H1 (cell line): ENCODE measurements at regions not wholly inside any gene's neighbourhood (a gene's known extent, or its start where the extent isn't known, plus 50 kb on each side); places are given as distances from the start of the nearest gene placed in this dataset.

ENCODE experiments used
- ASH2L ChIP-seq: fragments of 200-600, 300-600 bp; sonication (generic); IDR thresholded peaks from one replicate; pipeline ENCODE4 v1.7.1; 2017; ENCODE audit warnings: low read length
- BACH1 ChIP-seq: IDR thresholded peaks from 2 replicates; pipeline ENCODE4 v1.6.1; 2012; ENCODE audit warnings: low read length, improper control_type of control experiment
- BRCA1 ChIP-seq: IDR thresholded peaks from 2 replicates; pipeline ENCODE4 v1.6.1; 2012; ENCODE audit warnings: low read depth, low read length, improper control_type of control experiment
- CEBPB ChIP-seq: IDR thresholded peaks from 2 replicates; pipeline ENCODE4 v1.6.1; 2012; ENCODE audit warnings: low read depth, low read length
- HDAC6 ChIP-seq: IDR thresholded peaks from one replicate; pipeline ENCODE4 v1.7.1; 2012; ENCODE audit warnings: low read depth, mild to moderate bottlenecking, inconsistent platforms, low read length, moderate library complexity
- JUN ChIP-seq: IDR thresholded peaks from 2 replicates; pipeline ENCODE4 v1.6.1; 2011; ENCODE audit warnings: low read depth, mild to moderate bottlenecking, improper control_type of control experiment, low read length
- KDM4A ChIP-seq: IDR thresholded peaks from one replicate; pipeline ENCODE4 v1.7.1; 2012; ENCODE audit warnings: low read depth, mild to moderate bottlenecking, moderate library complexity, low read length, inconsistent platforms; ENCODE audit not compliant: severe bottlenecking
- POLR2AphosphoS5 ChIP-seq: IDR thresholded peaks from 2 replicates; pipeline ENCODE4 v1.6.1; 2011; ENCODE audit warnings: low read depth, low read length
- SIN3A ChIP-seq, 2 experiments: IDR thresholded peaks in 1 of 2; conservative IDR thresholded peaks in 1 of 2; 2 replicates each; pipeline ENCODE4 v1.6.1; 2011 to 2012; ENCODE audit warnings: low read length in 2 of 2, improper control_type of control experiment in 1 of 2, low read depth in 1 of 2, mild to moderate bottlenecking in 1 of 2
- SP1 ChIP-seq: IDR thresholded peaks from 2 replicates; pipeline ENCODE4 v1.6.1; 2011; ENCODE audit warnings: low read depth, low read length
- SRF ChIP-seq: IDR thresholded peaks from 2 replicates; pipeline ENCODE4 v1.6.1; 2011; ENCODE audit warnings: mild to moderate bottlenecking, low read depth, low read length, moderate library complexity
- TF ChIP-seq, protein P1 (sequence below): fragments of 300-600 bp; sonication (generic); IDR thresholded peaks from 2 replicates; pipeline ENCODE4 v1.7.1; 2012; ENCODE audit warnings: low read length, moderate library complexity, mild to moderate bottlenecking, inconsistent platforms; ENCODE audit not compliant: insufficient replicate concordance

DNA sequence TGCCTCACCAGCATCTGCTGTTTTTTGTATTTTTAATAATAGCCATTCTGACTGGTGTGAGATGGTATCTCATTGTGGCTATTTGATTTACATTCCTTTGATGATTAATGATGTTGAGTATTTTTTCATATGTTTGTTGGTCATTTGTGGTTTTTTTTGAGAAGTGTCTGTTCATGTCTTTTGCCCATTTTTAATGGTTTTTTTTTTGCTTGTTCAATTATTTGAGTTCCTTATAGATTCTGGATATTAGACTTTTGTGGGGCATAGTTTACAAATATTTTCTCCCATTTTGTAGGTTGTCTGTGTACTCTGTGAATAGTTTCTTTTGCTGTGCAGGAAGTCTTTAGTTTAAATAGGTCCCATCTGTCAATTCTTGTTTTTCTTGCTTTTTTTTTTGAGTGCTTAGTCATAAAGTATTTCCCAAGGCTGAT, 148.1 kb downstream of the NPR3 start (continued):
- TF ChIP-seq, protein P1, sequence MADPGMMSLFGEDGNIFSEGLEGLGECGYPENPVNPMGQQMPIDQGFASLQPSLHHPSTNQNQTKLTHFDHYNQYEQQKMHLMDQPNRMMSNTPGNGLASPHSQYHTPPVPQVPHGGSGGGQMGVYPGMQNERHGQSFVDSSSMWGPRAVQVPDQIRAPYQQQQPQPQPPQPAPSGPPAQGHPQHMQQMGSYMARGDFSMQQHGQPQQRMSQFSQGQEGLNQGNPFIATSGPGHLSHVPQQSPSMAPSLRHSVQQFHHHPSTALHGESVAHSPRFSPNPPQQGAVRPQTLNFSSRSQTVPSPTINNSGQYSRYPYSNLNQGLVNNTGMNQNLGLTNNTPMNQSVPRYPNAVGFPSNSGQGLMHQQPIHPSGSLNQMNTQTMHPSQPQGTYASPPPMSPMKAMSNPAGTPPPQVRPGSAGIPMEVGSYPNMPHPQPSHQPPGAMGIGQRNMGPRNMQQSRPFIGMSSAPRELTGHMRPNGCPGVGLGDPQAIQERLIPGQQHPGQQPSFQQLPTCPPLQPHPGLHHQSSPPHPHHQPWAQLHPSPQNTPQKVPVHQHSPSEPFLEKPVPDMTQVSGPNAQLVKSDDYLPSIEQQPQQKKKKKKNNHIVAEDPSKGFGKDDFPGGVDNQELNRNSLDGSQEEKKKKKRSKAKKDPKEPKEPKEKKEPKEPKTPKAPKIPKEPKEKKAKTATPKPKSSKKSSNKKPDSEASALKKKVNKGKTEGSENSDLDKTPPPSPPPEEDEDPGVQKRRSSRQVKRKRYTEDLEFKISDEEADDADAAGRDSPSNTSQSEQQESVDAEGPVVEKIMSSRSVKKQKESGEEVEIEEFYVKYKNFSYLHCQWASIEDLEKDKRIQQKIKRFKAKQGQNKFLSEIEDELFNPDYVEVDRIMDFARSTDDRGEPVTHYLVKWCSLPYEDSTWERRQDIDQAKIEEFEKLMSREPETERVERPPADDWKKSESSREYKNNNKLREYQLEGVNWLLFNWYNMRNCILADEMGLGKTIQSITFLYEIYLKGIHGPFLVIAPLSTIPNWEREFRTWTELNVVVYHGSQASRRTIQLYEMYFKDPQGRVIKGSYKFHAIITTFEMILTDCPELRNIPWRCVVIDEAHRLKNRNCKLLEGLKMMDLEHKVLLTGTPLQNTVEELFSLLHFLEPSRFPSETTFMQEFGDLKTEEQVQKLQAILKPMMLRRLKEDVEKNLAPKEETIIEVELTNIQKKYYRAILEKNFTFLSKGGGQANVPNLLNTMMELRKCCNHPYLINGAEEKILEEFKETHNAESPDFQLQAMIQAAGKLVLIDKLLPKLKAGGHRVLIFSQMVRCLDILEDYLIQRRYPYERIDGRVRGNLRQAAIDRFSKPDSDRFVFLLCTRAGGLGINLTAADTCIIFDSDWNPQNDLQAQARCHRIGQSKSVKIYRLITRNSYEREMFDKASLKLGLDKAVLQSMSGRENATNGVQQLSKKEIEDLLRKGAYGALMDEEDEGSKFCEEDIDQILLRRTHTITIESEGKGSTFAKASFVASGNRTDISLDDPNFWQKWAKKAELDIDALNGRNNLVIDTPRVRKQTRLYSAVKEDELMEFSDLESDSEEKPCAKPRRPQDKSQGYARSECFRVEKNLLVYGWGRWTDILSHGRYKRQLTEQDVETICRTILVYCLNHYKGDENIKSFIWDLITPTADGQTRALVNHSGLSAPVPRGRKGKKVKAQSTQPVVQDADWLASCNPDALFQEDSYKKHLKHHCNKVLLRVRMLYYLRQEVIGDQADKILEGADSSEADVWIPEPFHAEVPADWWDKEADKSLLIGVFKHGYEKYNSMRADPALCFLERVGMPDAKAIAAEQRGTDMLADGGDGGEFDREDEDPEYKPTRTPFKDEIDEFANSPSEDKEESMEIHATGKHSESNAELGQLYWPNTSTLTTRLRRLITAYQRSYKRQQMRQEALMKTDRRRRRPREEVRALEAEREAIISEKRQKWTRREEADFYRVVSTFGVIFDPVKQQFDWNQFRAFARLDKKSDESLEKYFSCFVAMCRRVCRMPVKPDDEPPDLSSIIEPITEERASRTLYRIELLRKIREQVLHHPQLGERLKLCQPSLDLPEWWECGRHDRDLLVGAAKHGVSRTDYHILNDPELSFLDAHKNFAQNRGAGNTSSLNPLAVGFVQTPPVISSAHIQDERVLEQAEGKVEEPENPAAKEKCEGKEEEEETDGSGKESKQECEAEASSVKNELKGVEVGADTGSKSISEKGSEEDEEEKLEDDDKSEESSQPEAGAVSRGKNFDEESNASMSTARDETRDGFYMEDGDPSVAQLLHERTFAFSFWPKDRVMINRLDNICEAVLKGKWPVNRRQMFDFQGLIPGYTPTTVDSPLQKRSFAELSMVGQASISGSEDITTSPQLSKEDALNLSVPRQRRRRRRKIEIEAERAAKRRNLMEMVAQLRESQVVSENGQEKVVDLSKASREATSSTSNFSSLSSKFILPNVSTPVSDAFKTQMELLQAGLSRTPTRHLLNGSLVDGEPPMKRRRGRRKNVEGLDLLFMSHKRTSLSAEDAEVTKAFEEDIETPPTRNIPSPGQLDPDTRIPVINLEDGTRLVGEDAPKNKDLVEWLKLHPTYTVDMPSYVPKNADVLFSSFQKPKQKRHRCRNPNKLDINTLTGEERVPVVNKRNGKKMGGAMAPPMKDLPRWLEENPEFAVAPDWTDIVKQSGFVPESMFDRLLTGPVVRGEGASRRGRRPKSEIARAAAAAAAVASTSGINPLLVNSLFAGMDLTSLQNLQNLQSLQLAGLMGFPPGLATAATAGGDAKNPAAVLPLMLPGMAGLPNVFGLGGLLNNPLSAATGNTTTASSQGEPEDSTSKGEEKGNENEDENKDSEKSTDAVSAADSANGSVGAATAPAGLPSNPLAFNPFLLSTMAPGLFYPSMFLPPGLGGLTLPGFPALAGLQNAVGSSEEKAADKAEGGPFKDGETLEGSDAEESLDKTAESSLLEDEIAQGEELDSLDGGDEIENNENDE, result no peak
- TF ChIP-seq SRF (no peak), KDM4A (no peak), SIN3A (conservative IDR thresholded peaks at IDR 0.05 in 1 of 2, IDR thresholded peaks at IDR 0.05 in 1 of 2; ENCODE audit: low read depth in 1 of 2, low read length in 2 of 2) (no peak), JUN (no peak), ASH2L (no peak), BRCA1 (no peak), BACH1 (no peak), CEBPB (no peak), HDAC6 (no peak), POLR2AphosphoS5 (no peak), SP1 (no peak)
